Stimulated activated naive CD8-positive, alpha-beta T cell treated with anti-CD3 and anti-CD28 coated beads, Interleukin-15, Interleukin-2, amounts not matched to agents 100 ng/mL and 50 ng/mL, for 24 hours (primary cell): ENCODE measurements at regions not wholly inside any gene's neighbourhood (a gene's known extent, or its start where the extent isn't known, plus 50 kb on each side); places are given as distances from the start of the nearest gene placed in this dataset.
"Not testable (repeated sequence)": the region's sequence is repeated elsewhere in the genome, so short reads cannot be mapped to it uniquely, and the experiment has no call there.

Source experiments
- H3K27ac Mint-ChIP-seq: one replicate; pipeline ENCODE4 v1.8.0; 2021; ENCODE audit warnings: mild to moderate bottlenecking, mixed read lengths
- H3K27me3 Mint-ChIP-seq: one replicate; pipeline ENCODE4 v1.8.0; 2021; ENCODE audit warnings: mixed read lengths
- H3K36me3 Mint-ChIP-seq: one replicate; pipeline ENCODE4 v1.8.0; 2021; ENCODE audit warnings: low read depth, mixed read lengths
- H3K4me1 Mint-ChIP-seq: one replicate; pipeline ENCODE4 v1.8.0; 2021; ENCODE audit warnings: low read depth, mixed read lengths
- H3K4me3 Mint-ChIP-seq: one replicate; pipeline ENCODE4 v1.8.0; 2021; ENCODE audit warnings: mild to moderate bottlenecking, mixed read lengths
- H3K9me3 Mint-ChIP-seq: one replicate; pipeline ENCODE4 v1.8.0; 2021; ENCODE audit warnings: mixed read lengths

- Mint-ChIP-seq H3K27ac (no peak overlapping the region), H3K4me3 (no peak overlapping the region), H3K27me3 (no peaks in the 10 kb centered on the region), H3K9me3 (no peaks in the 10 kb centered on the region), H3K36me3 (no peaks in the 10 kb centered on the region), H3K4me1 (no peaks in the 10 kb centered on the region)
These were observed 477.2 kb downstream of the BRINP3 start for GRCh38 chr1:190000365-190000872.

- no peaks in the 10 kb centered on the region for H3K4me1 Mint-ChIP-seq
- H3K27me3 Mint-ChIP-seq, result no peaks in the 10 kb centered on the region
- no peak overlapping the region for H3K4me3 Mint-ChIP-seq
- no peak overlapping the region for H3K27ac Mint-ChIP-seq
- no peaks in the 10 kb centered on the region for H3K9me3 Mint-ChIP-seq
- no peaks in the 10 kb centered on the region for H3K36me3 Mint-ChIP-seq
These were observed 476.5 kb downstream of the BRINP3 start for GRCh38 chr1:190001187-190001586.

GRCh38 chr1:190003376-190003775, 474.3 kb downstream of the BRINP3 start:
- Mint-ChIP-seq H3K4me1 (no peaks in the 10 kb centered on the region), H3K36me3 (no peaks in the 10 kb centered on the region), H3K9me3 (no peaks in the 10 kb centered on the region), H3K27me3 (no peaks in the 10 kb centered on the region), H3K27ac (no peak overlapping the region), H3K4me3 (no peak overlapping the region)

DNA sequence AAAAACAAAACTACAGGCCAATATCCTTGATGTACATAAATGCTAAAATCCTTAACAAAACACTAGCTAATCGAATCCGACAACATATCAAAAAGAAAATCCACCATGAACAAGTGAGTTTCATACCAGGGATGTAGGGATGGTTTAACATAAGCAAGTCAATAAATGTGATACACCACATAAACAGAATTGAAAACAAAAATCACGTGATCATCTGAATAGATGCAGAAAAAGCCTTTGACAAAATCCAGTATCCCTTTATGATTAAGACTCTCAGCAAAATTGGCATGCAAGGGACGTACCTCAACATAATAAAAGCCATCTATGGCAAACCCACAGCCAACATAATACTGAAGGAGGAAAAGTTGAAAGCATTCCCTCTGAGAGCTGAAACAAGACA, 466.1 kb downstream of the BRINP3 start:
- H3K27ac Mint-ChIP-seq, result no peak overlapping the region
- peaks cover 19% of the 10 kb centered on the region for H3K9me3 Mint-ChIP-seq
- H3K27me3 Mint-ChIP-seq, result no peaks in the 10 kb centered on the region
- H3K36me3 Mint-ChIP-seq, result no peaks in the 10 kb centered on the region
- no peaks in the 10 kb centered on the region for H3K4me1 Mint-ChIP-seq
- H3K4me3 Mint-ChIP-seq, result no peak overlapping the region

DNA sequence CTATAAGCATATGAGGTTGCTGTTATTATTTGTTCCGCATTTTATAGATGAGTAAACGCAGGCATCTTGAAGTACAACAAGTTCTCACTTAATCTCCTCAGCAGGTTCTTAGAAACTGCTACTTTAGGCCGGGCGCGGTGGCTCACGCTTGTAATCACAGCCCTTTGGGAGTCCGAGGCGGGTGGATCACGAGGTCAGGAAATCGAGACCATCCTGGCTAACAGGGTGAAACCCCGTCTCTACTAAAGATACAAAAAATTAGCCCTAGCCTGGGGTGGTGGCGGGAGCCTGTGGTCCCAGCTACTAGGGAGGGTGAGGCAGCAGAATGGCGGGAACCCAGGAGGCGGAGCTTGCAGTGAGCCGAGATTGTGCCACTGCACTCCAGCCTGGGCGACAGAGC, 458.5 kb downstream of the BRINP3 start:
- not testable (repeated sequence) for H3K4me1 Mint-ChIP-seq, H3K4me3 Mint-ChIP-seq, H3K27me3 Mint-ChIP-seq, H3K27ac Mint-ChIP-seq, H3K36me3 Mint-ChIP-seq
- peaks cover 17% of the 10 kb centered on the region for H3K9me3 Mint-ChIP-seq

- Mint-ChIP-seq H3K4me1 (no peaks in the 10 kb centered on the region), H3K36me3 (no peaks in the 10 kb centered on the region), H3K9me3 (peaks cover 18% of the 10 kb centered on the region), H3K27me3 (no peaks in the 10 kb centered on the region), H3K27ac (no peak overlapping the region), H3K4me3 (no peak overlapping the region)
These were observed 457.9 kb downstream of the BRINP3 start for GRCh38 chr1:190019717-190020116.

- H3K4me3 Mint-ChIP-seq, result no peak overlapping the region
- H3K27ac Mint-ChIP-seq, result no peak overlapping the region
- H3K9me3 Mint-ChIP-seq, result peaks cover 11% of the 10 kb centered on the region
- no peaks in the 10 kb centered on the region for H3K4me1 Mint-ChIP-seq
- H3K36me3 Mint-ChIP-seq, result no peaks in the 10 kb centered on the region
- H3K27me3 Mint-ChIP-seq, result no peaks in the 10 kb centered on the region
These were observed 455.0 kb downstream of the BRINP3 start for GRCh38 chr1:190022709-190023108.

DNA sequence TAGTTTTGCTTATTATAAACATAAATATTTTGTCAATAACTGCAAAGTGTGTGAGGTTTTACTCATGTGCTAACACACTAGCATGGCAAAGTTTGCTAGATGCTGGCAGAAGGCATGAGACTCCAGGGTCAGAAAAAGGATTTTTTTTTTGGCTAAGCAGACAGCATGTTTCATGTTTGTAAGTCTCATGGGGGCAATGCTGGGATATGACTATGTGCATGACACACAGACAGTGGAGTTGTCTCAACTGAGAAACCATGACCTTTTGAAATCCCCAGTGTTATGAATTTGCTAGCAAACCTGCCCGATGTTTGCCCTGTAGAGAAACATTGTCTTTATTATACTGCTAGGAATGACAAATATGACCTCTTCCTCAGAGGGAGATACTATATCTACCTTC, 448.2 kb downstream of the BRINP3 start:
- Mint-ChIP-seq H3K27me3 (no peaks in the 10 kb centered on the region), H3K4me1 (no peaks in the 10 kb centered on the region), H3K4me3 (no peak overlapping the region), H3K27ac (no peak overlapping the region), H3K9me3 (peaks cover 11% of the 10 kb centered on the region), H3K36me3 (no peaks in the 10 kb centered on the region)

- Mint-ChIP-seq H3K36me3 (no peaks in the 10 kb centered on the region), H3K4me3 (no peak overlapping the region), H3K27me3 (no peaks in the 10 kb centered on the region), H3K27ac (no peak overlapping the region), H3K4me1 (no peaks in the 10 kb centered on the region), H3K9me3 (no peaks in the 10 kb centered on the region)
These were observed 434.0 kb downstream of the BRINP3 start for GRCh38 chr1:190043655-190044054.

GRCh38 chr1:190046231-190046630, 431.4 kb downstream of the BRINP3 start:
- no peaks in the 10 kb centered on the region for H3K36me3 Mint-ChIP-seq
- H3K9me3 Mint-ChIP-seq, result no peaks in the 10 kb centered on the region
- H3K4me1 Mint-ChIP-seq, result no peaks in the 10 kb centered on the region
- no peak overlapping the region for H3K4me3 Mint-ChIP-seq
- H3K27me3 Mint-ChIP-seq, result no peaks in the 10 kb centered on the region
- H3K27ac Mint-ChIP-seq, result no peak overlapping the region
